ENCODE measurements at regions not wholly inside any gene's neighbourhood (a gene's known extent, or its start where the extent isn't known, plus 50 kb on each side); places are given as distances from the start of the nearest gene placed in this dataset.

DNA sequence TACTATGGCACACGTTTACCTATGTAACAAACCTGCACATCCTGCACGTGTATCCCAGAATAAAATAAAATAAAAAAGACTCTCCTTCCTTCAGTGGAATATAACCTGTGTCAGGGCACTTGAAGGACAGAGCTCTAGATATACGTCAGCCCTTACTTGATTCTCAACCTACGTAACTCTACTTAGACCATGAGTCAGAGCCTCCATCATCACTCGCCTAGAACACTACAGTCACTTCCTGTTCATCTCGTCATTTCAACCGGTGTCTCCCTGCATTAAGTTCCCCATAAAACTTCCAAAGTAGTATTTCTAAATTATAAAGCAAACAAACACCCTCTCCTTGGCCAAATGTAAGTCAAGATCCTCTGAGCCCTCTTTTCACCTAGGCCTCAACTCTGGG lies 243.5 kb upstream of the CCNG1 start:
- Histone ChIP-seq H3K36me3 (ENCODE audit: control insufficient read depth, insufficient read depth, low read length) (no peaks in the 10 kb centered on the region), H3K27me3 (ENCODE audit: control insufficient read depth, insufficient read depth, low read length) (no peaks in the 10 kb centered on the region)

DNA sequence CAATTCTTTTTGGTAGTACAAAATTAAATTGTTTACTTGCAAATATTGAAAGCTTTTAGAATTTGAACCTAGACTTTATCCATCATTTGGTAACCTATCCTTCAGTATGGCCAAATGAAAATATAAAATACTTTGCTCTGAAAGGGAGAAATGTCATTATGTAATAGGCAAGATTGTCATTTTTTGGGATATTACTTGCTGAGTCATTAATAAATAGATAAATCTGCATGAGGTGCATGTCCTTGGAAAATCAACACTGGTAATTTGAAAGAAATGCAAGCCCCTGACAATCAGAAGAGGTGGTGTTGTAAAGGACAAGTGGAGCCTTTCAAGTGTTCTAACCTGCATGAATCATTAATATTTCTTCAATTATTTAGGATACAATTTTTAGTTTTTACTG lies 231.8 kb upstream of the CCNG1 start:
- Histone ChIP-seq H3K27me3 (ENCODE audit: control insufficient read depth, insufficient read depth, low read length) (no peaks in the 10 kb centered on the region), H3K4me3 (ENCODE audit: low read depth, low read length) (no peak overlapping the region), H3K36me3 (ENCODE audit: control insufficient read depth, insufficient read depth, low read length) (no peaks in the 10 kb centered on the region)
- no peak for TF ChIP-seq CTCF (IDR thresholded peaks at IDR 0.05; ENCODE audit: insufficient read depth, low read length, poor library complexity, severe bottlenecking)
- no peak for DNase-seq (ENCODE audit: low read depth)

More for the DNA sequence above, 243.5 kb upstream of the CCNG1 start:
- no peak overlapping the region for H3K4me3 ChIP-seq (ENCODE audit: low read depth, low read length)
- TF ChIP-seq CTCF (IDR thresholded peaks at IDR 0.05; ENCODE audit: insufficient read depth, low read length, poor library complexity, severe bottlenecking), result no peak
- no peak for DNase-seq (ENCODE audit: low read depth)

- no peak for TF ChIP-seq CTCF (IDR thresholded peaks at IDR 0.05; ENCODE audit: insufficient read depth, low read length, poor library complexity, severe bottlenecking)
- Histone ChIP-seq H3K27me3 (ENCODE audit: control insufficient read depth, insufficient read depth, low read length) (no peaks in the 10 kb centered on the region), H3K4me3 (ENCODE audit: low read depth, low read length) (no peak overlapping the region), H3K36me3 (ENCODE audit: control insufficient read depth, insufficient read depth, low read length) (no peaks in the 10 kb centered on the region)
- no peak for DNase-seq (ENCODE audit: low read depth)
Measured at GRCh38 chr5:163221581-163221980, 215.8 kb upstream of the CCNG1 start.

DNA sequence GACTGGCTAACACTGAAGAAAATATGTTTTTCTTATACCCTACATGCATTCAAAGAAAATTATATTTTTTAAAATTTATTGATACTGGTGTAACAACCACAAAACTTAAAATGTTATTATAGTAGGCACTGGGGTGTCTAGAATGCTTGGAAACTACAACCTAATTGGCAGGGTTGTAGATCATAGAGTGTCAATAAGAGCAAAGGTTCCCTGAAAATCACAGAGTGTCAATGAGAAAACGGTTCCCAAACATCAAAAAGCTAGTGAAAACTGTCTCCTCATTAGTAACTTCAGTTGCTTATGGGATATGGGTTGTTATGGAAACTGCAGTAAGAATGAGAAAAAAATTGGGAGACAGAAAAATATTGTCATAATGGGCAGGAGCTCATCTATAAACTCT lies 214.4 kb upstream of the CCNG1 start:
- no peak for TF ChIP-seq CTCF (IDR thresholded peaks at IDR 0.05; ENCODE audit: insufficient read depth, low read length, poor library complexity, severe bottlenecking)
- Histone ChIP-seq H3K27me3 (ENCODE audit: control insufficient read depth, insufficient read depth, low read length) (no peaks in the 10 kb centered on the region), H3K4me3 (ENCODE audit: low read depth, low read length) (no peak overlapping the region), H3K36me3 (ENCODE audit: control insufficient read depth, insufficient read depth, low read length) (no peaks in the 10 kb centered on the region)
- no peak for DNase-seq (ENCODE audit: low read depth)

- H3K27me3 ChIP-seq (ENCODE audit: control insufficient read depth, insufficient read depth, low read length), result no peaks in the 10 kb centered on the region
- no peak for DNase-seq (ENCODE audit: low read depth)
- TF ChIP-seq CTCF (IDR thresholded peaks at IDR 0.05; ENCODE audit: insufficient read depth, low read length, poor library complexity, severe bottlenecking), result no peak
- no peak overlapping the region for H3K4me3 ChIP-seq (ENCODE audit: low read depth, low read length)
- H3K36me3 ChIP-seq (ENCODE audit: control insufficient read depth, insufficient read depth, low read length), result no peaks in the 10 kb centered on the region
Measured at GRCh38 chr5:163244445-163244987, 192.9 kb upstream of the CCNG1 start.

DNA sequence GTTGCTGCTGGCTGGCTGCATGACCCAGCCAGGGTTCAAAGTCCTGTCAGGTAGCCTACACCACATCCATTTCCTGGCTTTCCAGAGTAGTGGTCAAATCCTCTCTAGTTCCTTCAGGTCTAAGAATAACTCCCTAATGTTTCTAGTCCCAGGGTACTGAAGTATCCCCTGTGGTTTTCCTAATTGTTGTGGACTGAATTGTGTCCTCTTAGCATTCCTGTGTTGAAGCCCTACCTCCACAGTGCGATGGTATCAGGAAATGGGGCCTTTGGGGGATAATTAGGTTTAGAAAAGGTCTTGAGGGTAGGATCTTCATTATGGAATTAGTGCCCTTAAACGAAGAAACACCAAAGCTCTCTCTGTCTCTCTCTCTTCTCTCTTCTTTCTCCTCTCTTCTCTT lies 191.8 kb upstream of the CCNG1 start:
- Histone ChIP-seq H3K36me3 (ENCODE audit: control insufficient read depth, insufficient read depth, low read length) (no peaks in the 10 kb centered on the region), H3K4me3 (ENCODE audit: low read depth, low read length) (no peak overlapping the region), H3K27me3 (ENCODE audit: control insufficient read depth, insufficient read depth, low read length) (no peaks in the 10 kb centered on the region)
- no peak for DNase-seq (ENCODE audit: low read depth)
- TF ChIP-seq CTCF (IDR thresholded peaks at IDR 0.05; ENCODE audit: insufficient read depth, low read length, poor library complexity, severe bottlenecking), result no peak
